BLaER1 treated with 17β-estradiol and CSF1 and Interleukin-3, amounts not matched to agents 10 nM and 100 nM (cell line): ENCODE measurements at regions not wholly inside any gene's neighbourhood (a gene's known extent, or its start where the extent isn't known, plus 50 kb on each side); places are given as distances from the start of the nearest gene placed in this dataset.

ENCODE experiments used
- H3K27ac ChIP-seq, 11 experiments: shearing (Covaris generic); formaldehyde crosslinking; 2 replicates each; pipeline ENCODE4 v1.8.1; 2022
- H3K27me3 ChIP-seq, 11 experiments: shearing (Covaris generic); formaldehyde crosslinking; 2 replicates each; pipeline ENCODE4 v1.8.1; 2022
- H3K36me3 ChIP-seq, 11 experiments: shearing (Covaris generic); formaldehyde crosslinking; 2 replicates each; pipeline ENCODE4 v1.8.1; 2022
- H3K4me1 ChIP-seq, 10 experiments: shearing (Covaris generic); formaldehyde crosslinking; 2 replicates each; pipeline ENCODE4 v1.8.1; 2022
- H3K4me2 ChIP-seq, 11 experiments: shearing (Covaris generic); formaldehyde crosslinking; 2 replicates each; pipeline ENCODE4 v1.8.1; 2022
- H3K4me3 ChIP-seq, 10 experiments: shearing (Covaris generic); formaldehyde crosslinking; 2 replicates each; pipeline ENCODE4 v1.8.1; 2022
- H3K9ac ChIP-seq, 11 experiments: shearing (Covaris generic); formaldehyde crosslinking; 2 replicates each; pipeline ENCODE4 v1.8.1; 2022
- H3K9me3 ChIP-seq, 11 experiments: shearing (Covaris generic); formaldehyde crosslinking; replicated peaks in 1 of 11; 2 replicates each; pipeline ENCODE4 v1.8.1; 2022
- H4K20me1 ChIP-seq, 11 experiments: shearing (Covaris generic); formaldehyde crosslinking; 2 replicates each; pipeline ENCODE4 v1.8.1; 2022
- Cebpa-rat ChIP-seq, 11 experiments: shearing (Covaris generic); IDR thresholded peaks; 2 replicates each; pipeline ENCODE4 v1.8.1; 2022

- no peak overlapping the region for H3K9ac ChIP-seq
- H3K9me3 ChIP-seq = peaks cover 0 to 4% (median 0%) of the 10 kb centered on the region in 11 experiments; a peak in 2 of 22 replicates
- TF ChIP-seq Cebpa-rat (IDR thresholded peaks at IDR 0.05) = no peak
- no peaks in the 10 kb centered on the region for H3K36me3 ChIP-seq
- H3K27me3 ChIP-seq = no peaks in the 10 kb centered on the region
- no peak overlapping the region for H3K27ac ChIP-seq
- H4K20me1 ChIP-seq = no peaks in the 10 kb centered on the region
- no peak overlapping the region for H3K4me3 ChIP-seq
- H3K4me1 ChIP-seq = no peaks in the 10 kb centered on the region
- H3K4me2 ChIP-seq = no peak overlapping the region
Observed at GRCh38 chr21:20698585-20698984, 299.6 kb upstream of the NCAM2 start.

- no peaks in the 10 kb centered on the region for H3K27me3 ChIP-seq
- TF ChIP-seq Cebpa-rat (IDR thresholded peaks at IDR 0.05) = no peak
- no peak overlapping the region for H3K4me2 ChIP-seq
- H3K9ac ChIP-seq = no peak overlapping the region
- H3K4me3 ChIP-seq = no peak overlapping the region
- H3K4me1 ChIP-seq = no peaks in the 10 kb centered on the region
- H3K9me3 ChIP-seq = peaks cover 0 to 4% (median 0%) of the 10 kb centered on the region in 11 experiments; a peak in 2 of 22 replicates
- H3K36me3 ChIP-seq = no peaks in the 10 kb centered on the region
- H4K20me1 ChIP-seq = no peaks in the 10 kb centered on the region
- H3K27ac ChIP-seq = no peak overlapping the region
Observed at GRCh38 chr21:20701235-20701634, 297.0 kb upstream of the NCAM2 start.

DNA sequence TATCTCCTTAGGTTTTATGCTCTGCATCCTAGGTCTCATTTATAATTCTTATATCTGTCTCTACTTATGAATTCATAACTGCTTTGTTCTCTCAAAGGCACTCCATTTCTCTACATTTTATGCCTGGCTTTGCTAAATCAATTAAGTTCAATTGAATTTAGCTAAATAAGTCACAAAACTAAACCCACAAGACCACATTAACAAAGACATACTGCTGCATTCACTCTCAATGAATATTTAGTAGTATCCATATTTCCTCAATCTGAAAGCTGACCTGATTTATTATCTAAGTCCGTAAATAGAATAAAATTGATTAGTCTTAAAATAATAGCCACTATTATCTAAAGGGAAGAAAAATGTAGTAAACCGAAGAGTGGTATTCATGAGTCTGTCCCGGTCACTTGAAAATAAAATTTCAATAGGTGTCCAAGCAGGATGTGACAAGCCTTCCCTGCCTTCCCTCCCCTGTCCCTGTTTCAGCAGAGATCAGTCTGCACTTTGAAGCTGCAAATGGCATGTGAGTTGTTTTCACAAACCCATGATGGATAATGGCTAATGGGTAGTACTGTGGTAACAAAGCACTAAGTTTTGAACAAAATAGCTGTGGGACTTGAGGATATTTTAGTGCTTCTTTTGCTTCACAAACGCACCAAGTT, 295.0 kb upstream of the NCAM2 start:
- TF ChIP-seq Cebpa-rat (IDR thresholded peaks at IDR 0.05) = no peak
- Histone ChIP-seq H4K20me1 (no peaks in the 10 kb centered on the region), H3K9ac (no peak overlapping the region), H3K27me3 (no peaks in the 10 kb centered on the region), H3K36me3 (no peaks in the 10 kb centered on the region), H3K27ac (no peak overlapping the region), H3K4me2 (no peak overlapping the region), H3K4me3 (no peak overlapping the region), H3K9me3 (peaks cover 0 to 4% (median 0%) of the 10 kb centered on the region in 11 experiments; a peak in 2 of 22 replicates), H3K4me1 (no peaks in the 10 kb centered on the region)

GRCh38 chr21:20720623-20721022, 277.6 kb upstream of the NCAM2 start:
- Histone ChIP-seq H3K27me3 (no peaks in the 10 kb centered on the region), H3K4me3 (no peak overlapping the region), H3K27ac (no peak overlapping the region), H3K36me3 (no peaks in the 10 kb centered on the region), H3K4me1 (no peaks in the 10 kb centered on the region), H4K20me1 (no peaks in the 10 kb centered on the region), H3K9ac (no peak overlapping the region), H3K4me2 (no peak overlapping the region), H3K9me3 (no peaks in the 10 kb centered on the region)
- no peak for TF ChIP-seq Cebpa-rat (IDR thresholded peaks at IDR 0.05)

- Histone ChIP-seq H3K9me3 (no peaks in the 10 kb centered on the region), H3K9ac (no peak overlapping the region), H3K36me3 (no peaks in the 10 kb centered on the region), H3K4me1 (no peaks in the 10 kb centered on the region), H3K27me3 (no peaks in the 10 kb centered on the region), H3K4me3 (no peak overlapping the region), H3K4me2 (no peak overlapping the region), H4K20me1 (no peaks in the 10 kb centered on the region), H3K27ac (no peak overlapping the region)
- TF ChIP-seq Cebpa-rat (IDR thresholded peaks at IDR 0.05) = no peak
Observed at GRCh38 chr21:20721151-20721550, 277.1 kb upstream of the NCAM2 start.

- no peak for TF ChIP-seq Cebpa-rat (IDR thresholded peaks at IDR 0.05)
- H3K4me2 ChIP-seq = no peak overlapping the region
- H3K27me3 ChIP-seq = no peaks in the 10 kb centered on the region
- no peak overlapping the region for H3K4me3 ChIP-seq
- H3K27ac ChIP-seq = no peak overlapping the region
- no peak overlapping the region for H3K9ac ChIP-seq
- H3K4me1 ChIP-seq = peaks cover 0 to 8% (median 0%) of the 10 kb centered on the region in 10 experiments; a peak in 4 of 20 replicates
- no peaks in the 10 kb centered on the region for H4K20me1 ChIP-seq
- no peaks in the 10 kb centered on the region for H3K36me3 ChIP-seq
- no peaks in the 10 kb centered on the region for H3K9me3 ChIP-seq
Observed at GRCh38 chr21:20728691-20729090, 269.5 kb upstream of the NCAM2 start.

DNA sequence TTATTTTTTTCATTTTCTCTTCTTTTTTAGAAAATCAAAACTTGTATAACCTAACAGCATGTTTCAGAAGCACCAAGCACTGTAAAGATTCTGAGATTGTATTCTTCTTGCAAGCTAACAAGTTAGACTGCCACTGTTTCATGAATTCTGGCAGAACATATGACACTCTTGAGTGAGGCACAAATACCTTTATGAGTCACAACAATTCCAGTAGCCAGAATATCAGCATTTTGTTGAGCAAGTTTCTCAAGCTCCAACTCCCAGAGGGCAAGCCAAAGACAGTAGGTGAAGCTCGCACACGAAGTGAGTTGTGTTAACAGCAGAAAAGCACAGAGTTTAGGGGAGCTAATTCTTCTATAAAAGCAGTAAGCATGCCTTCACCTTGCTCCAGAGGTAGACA, 268.8 kb upstream of the NCAM2 start:
- Histone ChIP-seq H3K4me2 (no peak overlapping the region), H3K27ac (no peak overlapping the region), H3K4me1 (peaks cover 0 to 8% (median 0%) of the 10 kb centered on the region in 10 experiments; a peak in 4 of 20 replicates), H4K20me1 (no peaks in the 10 kb centered on the region), H3K9ac (no peak overlapping the region), H3K4me3 (no peak overlapping the region), H3K36me3 (no peaks in the 10 kb centered on the region), H3K27me3 (no peaks in the 10 kb centered on the region), H3K9me3 (no peaks in the 10 kb centered on the region)
- no peak for TF ChIP-seq Cebpa-rat (IDR thresholded peaks at IDR 0.05)

- no peaks in the 10 kb centered on the region for H4K20me1 ChIP-seq
- no peak overlapping the region for H3K4me3 ChIP-seq
- TF ChIP-seq Cebpa-rat (IDR thresholded peaks at IDR 0.05) = no peak
- H3K27ac ChIP-seq = no peak overlapping the region
- H3K36me3 ChIP-seq = no peaks in the 10 kb centered on the region
- H3K4me1 ChIP-seq = peaks cover 0 to 8% (median 0%) of the 10 kb centered on the region in 10 experiments; a peak in 4 of 20 replicates
- H3K27me3 ChIP-seq = no peaks in the 10 kb centered on the region
- peak overlapping the region in 4 of 11 experiments; percentile 13 to 31 (median 16); a peak in 4 of 22 replicates for H3K4me2 ChIP-seq
- H3K9me3 ChIP-seq = no peaks in the 10 kb centered on the region
- no peak overlapping the region for H3K9ac ChIP-seq
Observed at GRCh38 chr21:20730441-20730840, 267.8 kb upstream of the NCAM2 start.

DNA sequence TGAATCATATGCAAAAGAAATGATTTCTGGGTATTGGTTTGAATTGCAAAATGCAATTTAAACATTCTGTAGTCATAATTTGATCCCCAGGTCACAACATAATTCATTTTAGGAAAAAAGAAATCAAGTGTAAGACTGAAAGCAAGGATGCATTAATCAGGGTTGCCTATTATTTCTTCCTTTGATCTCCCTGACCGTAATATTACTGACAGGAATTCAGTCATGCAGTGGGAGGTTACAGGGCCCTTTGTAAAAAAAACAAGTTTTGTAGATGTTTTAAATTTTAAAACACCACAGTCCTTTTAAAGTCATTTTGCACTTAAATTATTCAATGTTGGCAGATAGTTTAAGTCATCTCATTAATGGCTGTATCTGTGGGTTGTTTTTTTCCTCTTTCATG, 263.0 kb upstream of the NCAM2 start:
- H3K9me3 ChIP-seq = no peaks in the 10 kb centered on the region
- no peak overlapping the region for H3K27ac ChIP-seq
- peaks cover 0 to 4% (median 0%) of the 10 kb centered on the region in 10 experiments; a peak in 4 of 20 replicates for H3K4me1 ChIP-seq
- no peak overlapping the region for H3K4me2 ChIP-seq
- no peak overlapping the region for H3K4me3 ChIP-seq
- no peak overlapping the region for H3K9ac ChIP-seq
- no peak for TF ChIP-seq Cebpa-rat (IDR thresholded peaks at IDR 0.05)
- no peaks in the 10 kb centered on the region for H3K27me3 ChIP-seq
- no peaks in the 10 kb centered on the region for H3K36me3 ChIP-seq
- H4K20me1 ChIP-seq = no peaks in the 10 kb centered on the region

- no peak overlapping the region for H3K27ac ChIP-seq
- no peak overlapping the region for H3K4me3 ChIP-seq
- H4K20me1 ChIP-seq = no peaks in the 10 kb centered on the region
- H3K4me1 ChIP-seq = no peaks in the 10 kb centered on the region
- H3K27me3 ChIP-seq = no peaks in the 10 kb centered on the region
- H3K36me3 ChIP-seq = no peaks in the 10 kb centered on the region
- no peak overlapping the region for H3K9ac ChIP-seq
- no peaks in the 10 kb centered on the region for H3K9me3 ChIP-seq
- no peak for TF ChIP-seq Cebpa-rat (IDR thresholded peaks at IDR 0.05)
- H3K4me2 ChIP-seq = no peak overlapping the region
Observed at GRCh38 chr21:20737227-20737913, 260.8 kb upstream of the NCAM2 start.
